ENCODE measurements at regions not wholly inside any gene's neighbourhood (a gene's known extent, or its start where the extent isn't known, plus 50 kb on each side); places are given as distances from the start of the nearest gene placed in this dataset.

DNA sequence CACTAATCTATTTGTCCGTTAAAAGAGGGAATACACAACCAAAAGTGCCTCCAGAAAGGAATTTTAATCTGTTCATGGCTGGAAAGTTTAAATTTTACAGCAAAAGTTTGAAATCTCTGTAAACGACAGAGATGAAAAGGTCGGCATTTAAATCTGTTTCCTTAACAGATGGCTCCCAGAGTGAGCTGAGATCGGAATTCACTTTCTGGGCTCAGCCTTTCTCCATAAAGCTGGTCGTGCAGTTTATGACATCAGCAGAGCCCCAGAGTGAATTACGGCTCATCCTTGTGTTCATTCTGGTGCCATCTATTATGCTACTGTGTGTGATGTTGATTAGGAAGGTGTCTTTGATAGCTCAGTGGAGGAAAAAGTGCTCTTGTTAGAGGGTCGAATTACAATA, 117.6 kb upstream of the ZFP64 start:
- H3K23ac ChIP-seq (ENCODE audit: low read depth, low read length) = no peak overlapping the region
- no peak overlapping the region for H3K4me2 ChIP-seq (ENCODE audit: low read depth, low read length)
- in situ Hi-C loops (cut with MboI; ENCODE audit: low sequenced_read_pairs) (loop anchor here (25.0 kb wide), 1 partner anchor 903 kb away; no protein-coding TSS in a partner anchor), dilution Hi-C loops (cut with HindIII; ENCODE audit: low sequenced_read_pairs, unreplicated experiment) (no loop called here), intact Hi-C loops (cut with micrococcal nuclease) (no loop called here)
- no peaks in the 10 kb centered on the region for H3K79me1 ChIP-seq (ENCODE audit: low read depth in 1 of 2, low read length in 2 of 2)
- no peak overlapping the region for H3K27ac ChIP-seq (ENCODE audit: insufficient read depth, low read length)
- no peaks in the 10 kb centered on the region for H3K4me1 ChIP-seq (ENCODE audit: control insufficient read depth, insufficient read depth, low read length)
- peaks cover 2% of the 10 kb centered on the region for H3K27me3 ChIP-seq (ENCODE audit: control insufficient read depth, insufficient read depth, low read length)
- H3K4me3 ChIP-seq (ENCODE audit: insufficient read depth, low read depth, low read length) = no peak overlapping the region
- no peak overlapping the region for H3K4ac ChIP-seq (ENCODE audit: low read depth, low read length)
- no peak overlapping the region for H4K91ac ChIP-seq (ENCODE audit: insufficient read depth, low read depth, low read length)
- no peak overlapping the region for H3K14ac ChIP-seq (replicated peaks; ENCODE audit: low read depth, low read length)
- no peaks in the 10 kb centered on the region for H3K9me1 ChIP-seq (ENCODE audit: insufficient read depth, low read length)
- TF ChIP-seq POLR2A (IDR thresholded peaks at IDR 0.05; ENCODE audit: low read depth, low read length) (no peak), MXI1 (IDR thresholded peaks at IDR 0.05; ENCODE audit: borderline replicate concordance, low read depth, low read length) (no peak)
- H2BK15ac ChIP-seq (ENCODE audit: low read depth, low read length) = no peak overlapping the region
- no peak overlapping the region for H2AK9ac ChIP-seq (replicated peaks; ENCODE audit: low read depth, low read length, poor library complexity)
- no peaks in the 10 kb centered on the region for H3K36me3 ChIP-seq (ENCODE audit: control insufficient read depth, insufficient read depth, low read length)
- no peaks in the 10 kb centered on the region for H4K20me1 ChIP-seq (ENCODE audit: insufficient read depth, low read length)
- no peak overlapping the region for H2AFZ ChIP-seq (replicated peaks; ENCODE audit: low read length, poor library complexity)
- no peak overlapping the region for H2BK5ac ChIP-seq (ENCODE audit: low read depth, low read length, poor library complexity, severe bottlenecking)
- H3K9me3 ChIP-seq (ENCODE audit: control insufficient read depth, insufficient read depth, low read length) = no peaks in the 10 kb centered on the region
- POLR2A ChIA-PET (ENCODE audit: unreplicated experiment) = no interaction called here
- H3K18ac ChIP-seq (ENCODE audit: low read depth, low read length) = no peak overlapping the region
- DNase-seq (no peak), ATAC-seq (ENCODE audit: low read depth) (no peak)
- H2BK120ac ChIP-seq (ENCODE audit: low read depth, low read length) = no peak overlapping the region
- H4K5ac ChIP-seq (ENCODE audit: low read depth, low read length) = no peak overlapping the region
- no peak overlapping the region for H3K56ac ChIP-seq (ENCODE audit: extremely low read depth, insufficient read depth, low read length)
- H2AK5ac ChIP-seq (ENCODE audit: low read depth, low read length) = no peak overlapping the region
- no TSS peak for BruUV-seq (replicated peaks)
- CTCF ChIA-PET = interaction anchor here (1.5 kb wide), 1 partner anchor 1239 kb away, joined by 3 read pairs; no protein-coding TSS in a partner anchor
- no peak overlapping the region for H3K9ac ChIP-seq (ENCODE audit: low read depth, low read length)
- no peak overlapping the region for H2BK20ac ChIP-seq (ENCODE audit: low read depth, low read length)
- H4K8ac ChIP-seq (ENCODE audit: low read depth in 2 of 2, low read length in 2 of 2) = no peak overlapping the region
- 27% methylated on average over 3 of the region's 7 CpGs; no CpG with 5 or more reads in 1 of the 2 experiments for WGBS, 2 experiments (ENCODE audit: extremely low coverage in 2 of 2, insufficient read length in 1 of 2)

All from IMR-90 (cell line).